ENCODE measurements at regions not wholly inside any gene's neighbourhood (a gene's known extent, or its start where the extent isn't known, plus 50 kb on each side); places are given as distances from the start of the nearest gene placed in this dataset.

GRCh38 chr6:121612927-121613326, 177.5 kb downstream of the GJA1 start:
- TF ChIP-seq CTCF (IDR thresholded peaks at IDR 0.05) (no peak), ZFX (IDR thresholded peaks at IDR 0.05; ENCODE audit: borderline replicate concordance) (no peak)
